Prostate gland (tissue), 2 donors: ENCODE measurements at regions not wholly inside any gene's neighbourhood (a gene's known extent, or its start where the extent isn't known, plus 50 kb on each side); places are given as distances from the start of the nearest gene placed in this dataset.

ENCODE experiments used
- DNase-seq: peaks from one replicate; pipeline ENCODE4 v3.0.0-alpha.2; 2019; ENCODE audit warnings: low spot score
- H3K27ac ChIP-seq, 2 donors: fragments of 200-600 bp; sonication (generic); 2 replicates each; pipeline ENCODE4 v1.5.1; 2017 to 2019
- H3K27me3 ChIP-seq: fragments of 200-600 bp; sonication (generic); replicated peaks from 2 replicates; pipeline ENCODE4 v1.5.1; 2019; ENCODE audit not compliant: insufficient read depth
- H3K36me3 ChIP-seq, 2 donors: fragments of 200-600 bp; sonication (generic); 1 replicate in 1 of 2; 2 replicates in 1 of 2; pipeline versions ENCODE4 v1.5.1 to v1.8.1; 2017 to 2019
- H3K4me1 ChIP-seq: fragments of 200-600 bp; sonication (generic); replicated peaks from 2 replicates; pipeline ENCODE4 v1.5.1; 2019
- H3K4me3 ChIP-seq, 2 donors: fragments of 200-600 bp; sonication (generic); 2 replicates each; pipeline ENCODE4 v1.5.1; 2017 to 2019
- H3K9me3 ChIP-seq: fragments of 200-600 bp; sonication (generic); 2 replicates; pipeline ENCODE4 v1.5.1; 2017
- CTCF ChIP-seq, 4 experiments: fragments of 200-600 bp in 2 of 4; fragments of 450-650 bp in 2 of 4; sonication (generic) in 2 of 4; IDR thresholded peaks; 1 replicate in 3 of 4; 2 replicates in 1 of 4; pipeline ENCODE4 v1.5.1; 2016 to 2019; ENCODE audit warnings: antibody characterized with exemption in 4 of 4, mild to moderate bottlenecking in 2 of 4, moderate library complexity in 2 of 4
- POLR2A ChIP-seq: fragments of 450-650 bp; IDR thresholded peaks from one replicate; pipeline ENCODE4 v1.6.1; 2016; ENCODE audit warnings: antibody characterized with exemption, mild to moderate bottlenecking
- POLR2AphosphoS5 ChIP-seq: sonication (generic); formaldehyde crosslinking; IDR thresholded peaks from one replicate; pipeline ENCODE4 v1.6.1; 2017; ENCODE audit warnings: antibody characterized with exemption
- WGBS: methylation state at CpG from one replicate; pipeline ENCODE4 v1.1.5; 2018; 5-methylcytosine and 5-hydroxymethylcytosine counted together
- intact Hi-C: fragments of 100-400 bp; cut with DNase I; formaldehyde crosslinking; loops from one replicate; pipeline ENCODE4 v1.14.2; 2022

- Histone ChIP-seq H3K27me3 (no peaks in the 10 kb centered on the region), H3K9me3 (no peaks in the 10 kb centered on the region), H3K4me1 (no peaks in the 10 kb centered on the region), H3K4me3 (no peak overlapping the region), H3K36me3 (no peaks in the 10 kb centered on the region), H3K27ac (no peak overlapping the region)
- no peak for DNase-seq
- intact Hi-C loops = no loop called here
- no peak for TF ChIP-seq CTCF (IDR thresholded peaks at IDR 0.05)
- no peak for TF ChIP-seq POLR2A
- TF ChIP-seq POLR2AphosphoS5 = no peak
Measured at GRCh38 chr9:84460695-84461094, 120.1 kb upstream of the SLC28A3 start.

GRCh38 chr9:84463272-84463671 lies 122.7 kb upstream of the SLC28A3 start:
- no peak overlapping the region for H3K4me3 ChIP-seq
- H3K36me3 ChIP-seq = no peaks in the 10 kb centered on the region
- no peak overlapping the region for H3K27ac ChIP-seq
- no peaks in the 10 kb centered on the region for H3K27me3 ChIP-seq
- no peaks in the 10 kb centered on the region for H3K9me3 ChIP-seq
- intact Hi-C loops = no loop called here
- DNase-seq = no peak
- no peaks in the 10 kb centered on the region for H3K4me1 ChIP-seq
- 87% methylated on average over 3 of the region's 3 CpGs for WGBS
- no peak for TF ChIP-seq POLR2AphosphoS5
- TF ChIP-seq CTCF (IDR thresholded peaks at IDR 0.05) = no peak
- no peak for TF ChIP-seq POLR2A

- Histone ChIP-seq H3K4me3 (no peak overlapping the region), H3K27me3 (no peaks in the 10 kb centered on the region), H3K9me3 (no peaks in the 10 kb centered on the region), H3K36me3 (no peaks in the 10 kb centered on the region), H3K4me1 (no peaks in the 10 kb centered on the region), H3K27ac (no peak overlapping the region)
- TF ChIP-seq POLR2AphosphoS5 = no peak
- TF ChIP-seq POLR2A = no peak
- no peak for TF ChIP-seq CTCF (IDR thresholded peaks at IDR 0.05)
- no peak for DNase-seq
- 70% methylated on average over 5 of the region's 5 CpGs for WGBS
- intact Hi-C loops = no loop called here
Measured at GRCh38 chr9:84466580-84467285, 126.2 kb upstream of the SLC28A3 start.

GRCh38 chr9:84471816-84472215 lies 131.3 kb upstream of the SLC28A3 start:
- H3K4me1 ChIP-seq = no peaks in the 10 kb centered on the region
- DNase-seq = no peak
- intact Hi-C loops = no loop called here
- H3K27me3 ChIP-seq = no peaks in the 10 kb centered on the region
- no peak overlapping the region for H3K27ac ChIP-seq
- 59% methylated on average over 2 of the region's 2 CpGs for whole genome bisulfite sequencing
- H3K4me3 ChIP-seq = no peak overlapping the region
- no peaks in the 10 kb centered on the region for H3K9me3 ChIP-seq
- TF ChIP-seq POLR2AphosphoS5 (no peak), CTCF (IDR thresholded peaks at IDR 0.05) (no peak), POLR2A (no peak)
- H3K36me3 ChIP-seq = no peaks in the 10 kb centered on the region

- H3K27ac ChIP-seq = no peak overlapping the region
Measured at GRCh38 chr9:84478996-84479395, 138.4 kb upstream of the SLC28A3 start.

More at GRCh38 chr9:84478996-84479395, 138.4 kb upstream of the SLC28A3 start:
- no peaks in the 10 kb centered on the region for H3K36me3 ChIP-seq
- TF ChIP-seq POLR2A = no peak
- TF ChIP-seq CTCF (IDR thresholded peaks at IDR 0.05) = no peak
- no peak for TF ChIP-seq POLR2AphosphoS5
- no peaks in the 10 kb centered on the region for H3K4me1 ChIP-seq
- H3K27me3 ChIP-seq = no peaks in the 10 kb centered on the region
- no peaks in the 10 kb centered on the region for H3K9me3 ChIP-seq
- DNase-seq = no peak
- intact Hi-C loops = no loop called here
- H3K4me3 ChIP-seq = no peak overlapping the region
- 80% methylated on average over 3 of the region's 3 CpGs for WGBS
